ENCODE measurements at regions not wholly inside any gene's neighbourhood (a gene's known extent, or its start where the extent isn't known, plus 50 kb on each side); places are given as distances from the start of the nearest gene placed in this dataset.

DNA sequence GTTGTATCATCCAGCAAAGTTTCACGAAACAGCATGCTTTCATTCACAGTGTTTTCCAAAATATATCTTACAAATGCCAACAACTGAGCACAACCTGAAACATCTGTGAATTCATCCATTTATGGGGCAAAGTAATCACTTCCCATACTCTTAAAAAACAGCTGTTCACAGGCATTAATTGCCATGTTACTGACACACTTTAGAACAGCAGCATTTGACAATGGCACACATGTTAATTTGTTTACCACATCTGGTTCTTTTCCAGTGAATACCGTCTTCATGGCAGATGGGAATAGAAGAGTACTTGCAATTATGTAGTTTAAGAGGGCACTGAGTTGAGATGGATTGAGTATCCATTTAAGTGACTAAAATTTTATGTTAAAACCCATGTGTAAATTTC lies 347.4 kb upstream of the LRP1B start:
- TF ChIP-seq, protein P1, sequence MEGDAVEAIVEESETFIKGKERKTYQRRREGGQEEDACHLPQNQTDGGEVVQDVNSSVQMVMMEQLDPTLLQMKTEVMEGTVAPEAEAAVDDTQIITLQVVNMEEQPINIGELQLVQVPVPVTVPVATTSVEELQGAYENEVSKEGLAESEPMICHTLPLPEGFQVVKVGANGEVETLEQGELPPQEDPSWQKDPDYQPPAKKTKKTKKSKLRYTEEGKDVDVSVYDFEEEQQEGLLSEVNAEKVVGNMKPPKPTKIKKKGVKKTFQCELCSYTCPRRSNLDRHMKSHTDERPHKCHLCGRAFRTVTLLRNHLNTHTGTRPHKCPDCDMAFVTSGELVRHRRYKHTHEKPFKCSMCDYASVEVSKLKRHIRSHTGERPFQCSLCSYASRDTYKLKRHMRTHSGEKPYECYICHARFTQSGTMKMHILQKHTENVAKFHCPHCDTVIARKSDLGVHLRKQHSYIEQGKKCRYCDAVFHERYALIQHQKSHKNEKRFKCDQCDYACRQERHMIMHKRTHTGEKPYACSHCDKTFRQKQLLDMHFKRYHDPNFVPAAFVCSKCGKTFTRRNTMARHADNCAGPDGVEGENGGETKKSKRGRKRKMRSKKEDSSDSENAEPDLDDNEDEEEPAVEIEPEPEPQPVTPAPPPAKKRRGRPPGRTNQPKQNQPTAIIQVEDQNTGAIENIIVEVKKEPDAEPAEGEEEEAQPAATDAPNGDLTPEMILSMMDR (conservative IDR thresholded peaks at IDR 0.05; ENCODE audit: low read depth, low read length) = no peak
- TF ChIP-seq EZH2 (IDR thresholded peaks at IDR 0.05; ENCODE audit: borderline replicate concordance, low read depth, low read length, poor library complexity, severe bottlenecking) = no peak
